ENCODE measurements at regions not wholly inside any gene's neighbourhood (a gene's known extent, or its start where the extent isn't known, plus 50 kb on each side); places are given as distances from the start of the nearest gene placed in this dataset.
A peak's percentile ranks its signal among the peaks of the same experiment; 100 is the strongest.

DNA sequence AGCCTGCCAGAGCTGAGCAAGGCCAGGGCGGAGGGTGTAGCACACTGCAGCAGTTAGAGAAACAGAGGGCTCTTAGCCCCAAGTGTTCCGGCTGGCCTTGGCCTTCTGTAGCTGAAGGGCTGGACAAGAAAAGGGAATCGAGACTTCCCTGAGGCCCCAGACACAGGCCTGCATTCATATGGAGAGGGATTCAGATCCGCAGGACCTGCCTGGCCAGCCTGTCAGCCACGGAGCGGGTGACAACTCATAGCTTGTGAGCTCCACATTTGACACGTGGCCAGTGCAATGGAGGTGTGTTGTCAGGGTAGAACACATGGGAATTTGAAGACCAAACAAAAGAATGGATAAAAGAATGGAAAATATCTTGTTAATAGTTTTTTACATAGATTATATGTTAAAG is 182.2 kb upstream of the GSC start:
- no peak for DNase-seq

DNA sequence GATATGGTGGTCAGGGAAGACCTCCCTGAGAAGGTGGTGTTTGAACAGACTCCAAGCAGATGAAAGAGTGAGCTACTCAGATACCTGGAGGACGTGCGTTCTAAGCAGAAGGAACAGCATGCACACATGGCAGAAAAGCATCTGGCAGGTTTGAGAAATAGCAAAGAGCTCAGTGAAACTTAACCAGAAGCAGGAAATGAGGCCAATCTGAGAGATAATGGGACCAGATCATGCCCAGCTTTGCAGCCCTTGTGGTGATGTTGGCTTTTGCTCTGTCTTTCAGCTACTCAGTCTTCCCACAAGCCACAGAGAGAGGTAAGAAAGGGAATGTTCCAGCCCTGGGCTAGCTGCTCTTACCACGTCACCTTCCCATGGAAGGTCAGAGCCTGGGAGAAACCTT is 176.3 kb upstream of the GSC start:
- no peak for DNase-seq

DNA sequence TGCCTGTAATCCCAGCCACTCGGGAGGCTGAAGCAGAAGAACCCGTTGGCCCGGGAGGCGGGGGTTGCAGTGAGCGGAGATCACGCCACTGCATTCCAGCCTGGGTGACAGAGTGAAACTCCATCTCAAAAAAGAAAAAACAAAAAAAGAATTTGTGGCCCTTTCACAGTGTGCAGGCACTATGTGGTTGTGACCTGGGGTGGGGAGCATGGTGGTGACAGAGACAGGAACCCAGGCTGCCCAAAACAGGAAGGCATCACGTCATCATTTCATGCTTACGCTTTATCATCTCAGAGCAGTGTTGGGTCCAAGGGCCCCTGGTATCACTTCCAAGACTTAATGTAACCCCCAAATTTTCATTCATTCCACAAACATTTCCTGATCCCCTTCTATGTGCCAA is 175.7 kb upstream of the GSC start:
- no peak for DNase-seq

DNA sequence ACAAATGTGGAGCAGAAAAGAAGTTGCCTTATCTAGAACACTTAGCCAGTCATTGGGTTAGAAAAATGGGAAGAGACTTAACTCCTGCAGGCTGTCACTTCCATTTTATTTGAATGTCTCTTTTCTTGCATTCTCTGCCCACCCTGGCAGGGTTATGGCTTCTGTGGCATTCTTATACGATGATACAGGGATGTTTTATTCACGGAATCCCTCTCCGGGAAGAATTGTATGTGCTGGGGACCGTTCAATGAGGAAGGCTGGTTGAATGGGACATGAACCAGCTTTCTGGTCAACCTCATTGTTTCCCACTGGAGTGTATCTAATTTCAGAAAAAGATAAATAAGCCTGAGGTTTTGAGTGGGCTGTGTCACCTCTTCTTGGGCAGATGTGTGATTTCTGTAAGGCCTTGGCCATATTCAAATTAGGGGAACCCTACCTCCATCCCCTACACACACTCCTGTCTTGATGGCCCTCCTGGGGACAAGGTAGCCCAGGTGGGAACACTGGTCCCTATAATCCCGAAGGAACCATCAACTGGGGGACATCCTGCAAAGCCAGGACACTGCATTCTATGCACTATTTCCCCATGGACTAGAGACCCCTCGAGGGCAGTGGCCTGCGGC is 174.8 kb upstream of the GSC start:
- DNase-seq: no peak

DNA sequence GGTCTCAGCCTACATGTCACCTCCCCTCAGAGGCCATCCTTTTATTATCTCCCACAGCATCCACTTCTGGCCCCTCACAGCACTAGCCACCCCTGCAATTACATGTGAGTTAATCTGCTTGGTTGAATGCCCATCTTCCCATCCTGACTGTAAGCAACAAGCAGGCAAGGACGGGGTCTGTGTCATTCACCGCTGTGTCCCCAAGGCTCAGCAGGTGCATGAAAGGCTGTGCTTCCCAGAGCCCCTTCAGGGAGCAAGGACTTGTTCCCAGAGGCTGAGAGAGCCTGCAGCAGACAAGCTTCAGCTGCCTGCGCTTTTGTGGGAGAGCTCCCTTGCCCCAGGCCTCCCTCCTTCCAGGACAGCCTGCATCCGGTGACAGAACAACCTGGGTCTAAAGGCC is 172.7 kb upstream of the GSC start:
- DNase-seq: no peak

DNA sequence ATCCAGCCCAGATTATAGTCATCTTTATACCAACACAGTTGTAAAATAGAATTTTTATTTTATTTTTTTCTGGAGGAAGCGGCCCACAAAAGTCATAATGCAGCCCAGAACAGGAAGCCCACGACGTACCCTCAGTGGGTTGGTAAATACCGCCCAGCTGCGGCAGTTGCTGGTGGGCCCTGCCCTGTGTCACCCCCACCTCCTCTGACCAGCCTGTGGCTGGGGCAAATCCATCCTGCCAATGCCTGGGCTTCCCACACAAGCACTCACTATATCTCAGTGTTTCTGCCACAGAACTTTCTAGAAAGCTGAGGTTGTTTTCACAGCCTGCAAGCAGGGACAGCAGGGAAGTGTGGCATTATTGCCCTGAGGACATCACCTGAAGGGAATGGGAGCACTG is 171.4 kb upstream of the GSC start:
- DNase-seq: no peak

DNA sequence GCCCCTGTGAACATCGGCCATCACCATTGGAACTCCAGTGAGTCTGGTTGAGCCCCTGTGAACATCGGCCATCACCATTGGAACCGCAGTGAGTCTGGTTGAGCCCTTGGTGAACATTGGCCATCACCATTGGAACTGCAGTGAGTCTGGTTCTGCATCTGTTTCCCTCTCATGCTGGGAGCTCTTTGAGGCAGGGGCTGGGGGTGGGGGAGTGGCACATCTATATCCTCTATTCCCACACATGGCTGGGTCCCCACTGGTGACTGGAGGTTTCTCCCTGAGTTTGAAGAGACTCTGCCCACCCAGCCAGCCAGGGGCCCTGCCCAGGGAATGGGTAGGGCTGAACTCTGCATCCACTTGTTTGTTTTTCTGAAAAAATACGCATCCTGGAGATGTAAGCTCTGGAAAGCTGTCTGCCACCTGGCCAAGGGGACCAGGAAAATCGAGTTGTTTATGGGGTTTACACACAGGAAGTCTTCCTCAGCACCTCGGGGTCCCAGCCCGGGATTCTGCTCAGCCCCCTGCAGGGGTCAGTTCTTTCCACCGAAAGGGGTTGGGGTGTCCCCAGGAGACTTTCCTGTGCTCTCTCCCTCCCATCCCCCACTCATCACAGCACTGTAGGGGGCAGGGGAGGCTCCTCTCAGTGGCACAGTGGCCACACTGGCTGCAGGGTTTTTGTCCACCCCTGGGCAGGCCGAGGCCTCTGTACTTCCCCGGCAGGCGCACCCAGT is 170.5 kb upstream of the GSC start:
- no peak for DNase-seq

DNA sequence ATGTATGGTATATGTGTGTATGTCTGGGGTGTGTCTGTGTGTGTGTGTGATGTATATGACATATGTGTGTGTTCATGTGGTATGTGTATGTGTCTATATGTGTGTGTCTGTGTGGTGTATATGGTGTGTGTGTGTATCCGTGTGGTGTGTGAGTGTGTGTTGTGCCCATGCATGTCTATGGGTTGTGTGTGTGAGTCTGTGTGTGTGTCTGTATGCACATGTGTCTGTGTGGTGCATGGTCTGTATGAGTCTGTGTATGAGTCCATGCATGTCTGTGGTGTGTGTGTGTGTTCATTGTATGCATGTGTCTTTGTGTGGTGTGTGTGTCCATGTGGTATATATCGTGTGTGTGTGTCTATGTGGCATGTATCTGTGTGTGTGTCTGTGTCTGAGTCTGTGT is 168.1 kb upstream of the GSC start:
- no peak for DNase-seq

DNA sequence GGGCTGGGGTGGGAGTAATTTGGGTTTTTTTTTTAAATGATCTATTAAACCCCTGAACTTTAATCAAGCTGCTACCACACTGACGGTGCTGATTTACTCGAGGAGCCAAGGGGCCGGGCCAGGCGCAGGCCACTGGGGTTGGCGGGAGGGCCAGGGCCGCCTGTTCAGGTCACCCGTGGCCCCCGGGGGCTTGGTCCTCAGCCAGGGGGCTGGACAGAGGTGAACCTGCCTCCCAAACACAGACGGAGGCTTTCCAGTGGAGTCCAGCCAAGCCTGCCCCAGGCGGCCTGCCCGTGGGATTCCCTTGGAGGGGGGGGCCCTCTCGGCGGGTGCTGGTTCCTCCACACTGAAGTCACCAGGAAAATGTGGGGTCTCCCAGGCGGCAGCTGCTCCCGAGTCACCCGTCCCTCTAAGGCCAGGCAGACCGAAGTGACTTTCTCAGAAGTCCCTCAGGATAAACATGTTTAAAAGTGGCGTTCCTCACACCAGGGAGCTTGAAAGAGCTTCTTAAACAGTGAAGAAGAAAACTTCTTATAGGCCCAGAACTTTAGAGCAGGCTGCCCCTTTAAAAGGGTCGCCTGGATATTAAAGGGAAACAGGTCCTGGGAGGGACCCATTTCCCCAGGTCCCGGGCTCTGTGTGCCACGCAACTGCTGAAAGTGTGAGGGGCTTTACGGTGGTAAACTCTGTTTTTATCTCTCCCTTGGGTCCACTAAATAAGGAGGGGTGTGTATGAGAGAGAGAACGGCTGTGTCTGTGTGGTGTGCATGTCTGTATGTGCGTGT is 167.2 kb upstream of the GSC start:
- no peak for DNase-seq

DNA sequence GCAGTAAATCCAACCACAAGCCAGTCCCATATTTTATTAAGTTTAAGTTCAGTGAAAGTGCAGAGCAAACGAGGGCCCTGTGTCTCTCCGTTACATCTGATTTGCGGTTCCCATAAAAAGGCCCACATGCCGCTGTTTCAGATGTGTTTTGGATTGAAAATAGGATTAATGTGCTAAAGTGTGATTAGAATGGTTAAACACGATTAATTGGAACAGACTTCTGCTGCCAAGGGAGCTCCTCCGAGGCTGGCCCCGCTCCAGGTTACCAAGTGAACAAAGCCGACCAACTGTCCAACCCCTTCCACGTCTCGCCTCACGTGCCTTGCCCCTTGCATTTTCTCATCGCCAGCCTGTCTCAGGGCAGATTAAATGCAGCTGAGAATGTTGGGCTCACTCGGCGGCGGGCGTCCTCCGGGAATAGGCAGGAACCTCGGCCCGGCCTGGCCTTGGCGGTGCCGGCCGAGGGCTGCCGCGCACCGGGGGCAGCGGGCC is 166.5 kb upstream of the GSC start:
- DNase-seq: peak; percentile 60

DNA sequence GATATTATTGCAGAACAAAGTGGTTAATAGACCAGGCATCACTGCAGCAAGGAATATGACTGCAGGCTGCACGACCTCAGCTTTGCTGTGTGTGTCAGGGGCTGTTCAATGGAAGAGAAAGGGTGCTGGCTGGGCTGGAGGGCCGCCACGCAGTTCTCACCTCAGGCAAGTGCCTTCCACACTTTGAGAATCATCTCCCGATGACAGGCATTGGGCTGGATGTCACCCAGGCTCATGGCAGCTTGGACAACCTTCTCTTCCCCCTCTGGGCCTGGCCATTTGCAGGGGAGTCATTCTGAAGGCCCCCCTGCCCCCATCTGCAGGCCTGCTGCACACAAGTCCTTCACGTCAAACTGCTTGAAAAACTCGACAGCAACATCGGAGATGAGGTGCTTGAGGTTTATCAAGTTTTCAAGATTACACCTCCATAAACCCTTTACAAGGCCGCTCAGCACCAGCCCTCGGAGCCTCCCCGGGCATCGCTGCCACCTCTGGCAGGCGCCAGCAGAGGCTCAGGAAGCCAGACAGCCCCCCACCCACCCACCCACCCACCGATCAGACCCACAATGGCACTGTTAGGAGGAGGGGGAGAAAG is 165.9 kb upstream of the GSC start:
- DNase-seq: no peak

DNA sequence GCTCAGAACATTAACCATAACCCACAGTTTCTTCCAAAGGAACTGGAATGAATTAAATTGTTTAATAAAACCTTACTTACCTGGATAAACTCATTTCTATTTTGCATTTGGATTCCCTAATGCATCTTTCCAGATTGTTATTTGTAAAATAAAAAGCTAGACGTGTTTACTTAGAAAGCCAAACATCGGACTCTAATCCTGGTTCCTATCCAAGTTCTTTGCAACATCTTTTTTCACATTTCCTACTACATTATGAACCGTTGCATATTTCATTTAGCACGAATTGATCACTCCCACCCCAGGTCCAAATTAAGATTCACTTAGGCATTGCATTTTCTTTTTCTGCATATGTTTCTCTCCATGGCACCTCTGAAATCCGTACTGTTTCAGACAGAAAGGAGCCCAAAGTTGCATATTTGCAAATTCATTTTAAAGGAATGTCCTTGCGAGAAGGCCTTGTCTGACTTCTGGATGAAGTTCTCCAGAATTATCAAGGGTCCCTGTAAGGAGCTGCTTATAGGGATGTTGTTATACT is 164.4 kb upstream of the GSC start:
- DNase-seq: no peak

DNA sequence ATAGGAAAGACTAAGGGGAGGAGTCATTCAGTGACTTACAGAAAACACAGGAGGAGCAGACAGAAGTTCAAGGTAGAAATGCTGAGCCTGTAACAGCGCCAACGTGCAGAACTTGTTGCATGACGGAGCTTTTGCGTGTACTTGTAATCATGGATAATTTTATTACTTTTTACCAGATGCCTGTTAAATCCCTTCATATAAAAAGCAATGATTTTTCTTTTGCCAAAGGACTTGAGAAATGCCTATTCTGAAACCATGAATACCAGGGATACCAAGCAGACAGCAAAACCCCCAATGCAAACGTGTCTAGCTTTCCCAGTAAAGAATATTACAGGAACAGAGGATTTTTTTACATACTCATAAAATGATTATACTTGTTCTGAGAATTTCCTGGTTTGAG is 163.6 kb upstream of the GSC start:
- DNase-seq: no peak

DNA sequence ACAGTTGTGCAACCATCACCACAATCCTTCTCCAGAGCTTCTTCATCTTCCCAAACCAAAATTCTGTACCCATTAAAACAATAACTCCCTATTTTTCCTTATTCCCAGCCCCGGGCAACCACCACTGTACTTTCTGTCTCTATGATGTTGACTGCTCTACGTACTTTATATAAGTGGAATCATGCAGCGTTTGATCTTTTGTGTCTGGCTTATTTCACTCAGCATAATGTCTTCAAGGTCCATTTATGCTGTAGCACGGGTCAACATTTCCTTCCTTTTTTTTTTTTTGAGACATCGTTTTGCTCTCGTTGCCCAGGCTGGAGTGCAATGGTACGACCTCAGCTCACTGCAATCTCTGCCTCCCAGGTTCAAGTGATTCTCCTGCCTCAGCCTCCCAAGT is 162.7 kb upstream of the GSC start:
- DNase-seq: peak; percentile 10

DNA sequence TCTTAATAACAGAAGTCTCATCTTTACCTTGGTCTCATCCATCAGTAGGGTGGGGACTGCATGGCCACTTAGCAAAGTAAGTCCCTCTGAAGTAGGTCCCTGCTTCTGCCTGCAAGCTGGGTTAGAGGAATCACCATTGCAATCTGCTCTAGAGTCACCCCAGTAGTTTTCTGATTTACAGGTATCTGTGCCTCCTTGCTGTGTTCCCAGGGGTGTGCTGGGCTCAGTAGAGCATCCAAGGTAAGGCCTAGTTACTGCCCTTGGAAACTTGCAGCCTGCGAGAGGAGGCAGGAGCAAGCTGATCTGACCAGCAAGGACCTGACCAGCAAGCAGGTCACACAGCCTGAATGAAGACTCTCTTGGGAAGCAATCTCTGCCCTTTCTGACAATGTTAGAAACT is 160.8 kb upstream of the GSC start:
- DNase-seq: no peak

DNA sequence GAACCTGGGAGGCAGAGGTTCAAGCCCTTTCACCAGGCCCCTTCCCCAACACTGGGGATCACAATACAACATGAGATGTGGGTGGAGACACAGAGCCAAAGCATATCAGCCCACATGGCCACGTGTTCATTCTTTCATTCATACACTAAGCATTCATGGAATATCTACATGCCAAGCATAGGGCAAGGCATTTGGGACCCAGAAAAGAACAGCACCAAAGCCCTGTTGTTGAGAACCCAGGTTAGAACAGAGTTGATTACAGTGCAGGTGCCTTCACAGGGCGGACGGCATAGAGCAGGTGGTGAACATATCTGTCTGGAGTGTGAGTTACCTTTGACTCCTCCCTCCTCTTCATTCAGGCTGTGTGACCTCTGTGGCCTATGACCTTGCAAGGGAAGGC is 159.4 kb upstream of the GSC start:
- no peak for DNase-seq

DNA sequence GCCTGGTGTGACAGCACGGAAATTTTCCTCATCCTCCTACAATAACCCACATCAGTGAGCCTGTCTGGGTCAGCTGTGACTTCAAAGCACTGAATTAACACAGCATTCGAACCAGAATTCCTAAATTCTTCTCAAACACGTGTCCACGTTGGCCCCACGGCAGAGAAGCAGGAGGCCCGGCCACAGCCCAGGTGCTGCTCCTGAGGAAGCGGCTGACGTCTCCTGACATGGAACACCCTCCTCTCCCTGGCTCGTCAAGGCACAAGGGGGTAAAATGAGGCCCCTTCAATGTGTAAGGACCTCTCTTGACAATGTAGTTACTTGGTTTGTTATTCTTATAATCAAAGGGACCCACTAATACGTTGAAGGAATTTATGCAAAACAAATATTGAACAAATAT is 156.3 kb upstream of the GSC start:
- no peak for DNase-seq

DNA sequence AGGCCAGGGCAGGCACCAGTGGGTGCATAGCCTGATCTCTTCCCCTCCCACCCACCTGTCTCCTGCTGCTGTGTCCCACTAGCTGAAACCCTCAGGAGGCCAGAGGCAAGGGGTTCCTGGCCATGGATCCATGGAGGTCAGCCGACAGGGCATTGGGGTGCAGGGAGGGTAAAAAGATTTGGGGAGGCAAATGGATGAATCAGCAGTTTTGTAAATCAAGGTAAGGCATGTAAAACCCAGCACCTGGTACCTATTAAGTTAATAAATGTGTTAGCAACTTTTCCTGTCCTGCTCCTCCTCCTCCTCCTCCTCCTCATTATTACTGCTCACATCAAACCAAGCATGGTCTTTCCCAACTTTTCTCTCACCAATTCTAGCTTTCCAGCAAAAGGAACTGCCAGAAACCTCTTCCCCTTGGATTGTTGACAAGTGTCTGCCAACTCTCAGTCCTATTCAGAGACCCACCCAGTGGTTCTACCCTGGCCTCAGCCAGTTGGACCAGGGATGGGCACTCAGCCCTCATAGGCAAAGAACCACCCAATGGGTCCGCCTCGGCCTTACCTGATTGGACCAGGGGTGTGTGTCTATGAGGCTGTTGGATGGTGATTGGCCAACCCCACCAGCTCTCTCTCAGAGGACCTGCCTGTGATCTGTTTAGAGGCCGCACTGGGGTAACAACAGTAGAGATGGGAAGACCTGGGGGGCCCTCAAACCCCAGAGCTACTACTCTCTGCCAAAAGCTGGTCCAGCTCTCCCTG is 155.7 kb upstream of the GSC start:
- no peak for DNase-seq

DNA sequence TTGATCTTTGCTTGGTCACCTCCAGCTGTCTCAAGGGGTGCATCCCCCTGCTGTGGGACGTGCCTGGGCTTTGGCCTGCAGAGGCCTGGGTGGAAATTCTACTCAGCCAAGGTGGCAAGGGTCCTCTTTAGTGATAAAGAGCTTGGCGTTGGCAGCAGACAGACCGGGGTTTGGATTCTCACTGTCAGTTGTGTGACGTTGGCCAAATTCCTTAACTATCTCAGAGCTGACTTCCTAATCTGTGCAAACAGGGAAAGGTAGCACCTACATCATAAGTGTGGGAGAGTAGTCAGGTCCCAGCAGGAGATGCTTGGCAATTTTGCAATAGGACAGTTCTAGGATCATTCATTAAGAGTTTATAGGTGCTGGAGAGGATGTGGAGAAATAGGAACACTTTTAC is 154.3 kb upstream of the GSC start:
- no peak for DNase-seq

DNA sequence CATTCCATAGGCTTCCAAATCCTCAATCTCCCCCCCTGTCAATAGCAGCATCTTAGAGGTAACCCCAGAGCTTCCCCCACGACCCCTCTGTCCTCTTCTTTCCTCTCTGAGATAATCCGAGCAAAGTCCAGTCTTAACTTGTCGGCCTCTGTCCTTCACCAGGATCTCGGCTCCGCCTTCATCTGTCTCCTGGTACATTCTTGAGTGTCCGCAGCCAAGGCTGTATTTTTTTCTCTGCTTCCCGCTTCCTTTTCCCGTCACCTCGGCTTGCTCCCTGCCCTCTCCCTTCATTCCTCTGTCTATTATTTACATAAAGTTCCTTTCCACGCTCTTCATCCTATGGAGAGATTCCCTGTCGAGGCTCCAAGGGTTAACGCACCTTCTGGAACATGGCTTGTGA is 153.9 kb upstream of the GSC start:
- no peak for DNase-seq

DNA sequence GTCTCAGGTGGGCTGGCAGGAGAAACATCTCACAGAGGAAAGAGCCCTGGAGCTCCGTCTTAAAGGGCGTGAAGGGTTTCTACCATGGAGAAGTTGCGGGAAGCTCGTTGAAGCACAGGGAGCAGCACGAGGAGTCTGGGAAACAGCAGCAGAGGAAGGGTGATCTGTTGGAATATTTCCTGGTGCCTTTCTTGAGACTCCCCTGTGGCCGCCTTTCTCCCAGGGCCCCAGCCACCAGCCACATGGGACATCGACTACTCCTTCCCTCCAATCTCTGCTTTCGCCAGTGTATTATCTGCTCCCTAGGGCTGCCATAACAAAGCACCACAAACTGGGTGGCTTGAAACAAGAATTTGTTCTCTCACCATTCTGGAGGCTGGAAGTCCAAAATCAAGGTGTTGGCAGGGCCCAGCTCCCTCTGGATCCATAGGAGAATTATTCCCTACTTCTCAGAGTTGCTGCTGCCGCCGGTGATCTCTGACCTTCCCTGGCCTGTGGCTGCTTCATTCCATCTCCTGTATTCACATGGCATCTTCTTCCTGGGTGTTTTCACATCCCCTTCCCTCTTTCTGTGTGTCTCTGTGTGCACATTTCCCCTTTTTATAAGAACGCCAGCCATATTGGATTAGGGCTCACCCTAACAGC is 152.8 kb upstream of the GSC start:
- no peak for DNase-seq
